Stimulated activated CD4-positive, alpha-beta T cell treated with anti-CD3 and anti-CD28 coated beads, Interleukin-15, amount 100 ng/mL, for 48 hours (primary cell): ENCODE measurements at regions not wholly inside any gene's neighbourhood (a gene's known extent, or its start where the extent isn't known, plus 50 kb on each side); places are given as distances from the start of the nearest gene placed in this dataset.
A peak's percentile ranks its signal among the peaks of the same experiment; 100 is the strongest.

Source experiments
- DNase-seq, 2 donors: peaks; one replicate each; pipeline ENCODE4 v3.0.0-alpha.2; 2020; ENCODE audit warnings: low read depth in 2 of 2

GRCh38 chr9:108496846-108497245 lies 358.9 kb downstream of the ACTL7B start:
- no peak for DNase-seq

GRCh38 chr9:108489567-108489966 lies 366.2 kb downstream of the ACTL7B start:
- DNase-seq: no peak

GRCh38 chr9:108486831-108487230 lies 369.0 kb downstream of the ACTL7B start:
- no peak for DNase-seq

- DNase-seq: no peak
These were observed 371.3 kb downstream of the ACTL7B start for GRCh38 chr9:108484468-108484867.

- no peak for DNase-seq
These were observed 372.1 kb downstream of the ACTL7B start for GRCh38 chr9:108483676-108484075.

GRCh38 chr9:108479989-108480652 lies 375.7 kb downstream of the ACTL7B start:
- no peak for DNase-seq

GRCh38 chr9:108478431-108479332 lies 377.1 kb downstream of the ACTL7B start:
- DNase-seq: no peak

- no peak for DNase-seq
These were observed 378.2 kb downstream of the ACTL7B start for GRCh38 chr9:108477529-108478006.

GRCh38 chr9:108476574-108476973 lies 379.2 kb downstream of the ACTL7B start:
- DNase-seq: no peak

GRCh38 chr9:108475813-108476212 lies 380.0 kb downstream of the ACTL7B start:
- DNase-seq: no peak

- no peak for DNase-seq
These were observed 381.4 kb downstream of the ACTL7B start for GRCh38 chr9:108474356-108474755.

GRCh38 chr9:108473209-108474112 lies 382.3 kb downstream of the ACTL7B start:
- no peak for DNase-seq

GRCh38 chr9:108469654-108470053 lies 386.1 kb downstream of the ACTL7B start:
- no peak for DNase-seq

- peak in 1 of 2 donors; percentile 10 for DNase-seq
These were observed 387.4 kb downstream of the ACTL7B start for GRCh38 chr9:108468364-108468763.

- DNase-seq: no peak
These were observed 388.0 kb downstream of the ACTL7B start for GRCh38 chr9:108467653-108468324.

- DNase-seq: no peak
These were observed 388.6 kb downstream of the ACTL7B start for GRCh38 chr9:108467161-108467560.

GRCh38 chr9:108466304-108466703 lies 389.5 kb downstream of the ACTL7B start:
- no peak for DNase-seq

GRCh38 chr9:108463932-108464606 lies 391.7 kb downstream of the ACTL7B start:
- DNase-seq: no peak

GRCh38 chr9:108456903-108457302 lies 398.9 kb downstream of the ACTL7B start:
- DNase-seq: no peak

GRCh38 chr9:108445431-108446071 lies 410.2 kb downstream of the ACTL7B start:
- no peak for DNase-seq
